ENCODE measurements at regions not wholly inside any gene's neighbourhood (a gene's known extent, or its start where the extent isn't known, plus 50 kb on each side); places are given as distances from the start of the nearest gene placed in this dataset.

GRCh38 chr1:245058882-245059281 lies 95.9 kb upstream of the KIF26B start:
- FAIRE-seq (no peak), DNase-seq (ENCODE audit: low read depth, low spot score) (no peak)
- Histone ChIP-seq H3K36me3 (ENCODE audit: control insufficient read depth in 2 of 2, extremely low read depth in 1 of 2, insufficient read depth in 2 of 2, low read length in 2 of 2) (no peaks in the 10 kb centered on the region), H3K79me2 (ENCODE audit: control insufficient read depth, insufficient read depth, low read length) (no peaks in the 10 kb centered on the region), H3K4me2 (ENCODE audit: insufficient read depth, low read length) (no peak overlapping the region), H4K20me1 (replicated peaks; ENCODE audit: control insufficient read depth, extremely low read depth, insufficient read depth, low read length) (no peaks in the 10 kb centered on the region), H3K9me1 (replicated peaks; ENCODE audit: control insufficient read depth, extremely low read depth, insufficient read depth, low read length) (no peaks in the 10 kb centered on the region), H3K9me3 (replicated peaks; ENCODE audit: control insufficient read depth, insufficient read depth, low read length) (no peaks in the 10 kb centered on the region), H3K9ac (replicated peaks; ENCODE audit: extremely low read depth, insufficient read depth, low read length) (no peak overlapping the region), H2AFZ (ENCODE audit: low read depth, low read length) (no peak overlapping the region), H3K4me3 (replicated peaks in 1 of 3; ENCODE audit: insufficient read depth in 1 of 3, low read depth in 1 of 3, low read length in 3 of 3) (no peak overlapping the region), H3K27ac (ENCODE audit: insufficient read depth, low read depth, low read length) (no peak overlapping the region), H3K4me1 (ENCODE audit: control insufficient read depth, extremely low read depth, insufficient read depth, low read length) (no peaks in the 10 kb centered on the region), H3K27me3 (ENCODE audit: control insufficient read depth in 2 of 2, insufficient read depth in 2 of 2, low read length in 2 of 2) (no peaks in the 10 kb centered on the region)
- dilution Hi-C loops (cut with MboI; ENCODE audit: extremely low pct_ligation_motif_present, low sequenced_read_pairs) (no loop called here), intact Hi-C loops (cut with micrococcal nuclease) (no loop called here)
- TF ChIP-seq, protein P1, sequence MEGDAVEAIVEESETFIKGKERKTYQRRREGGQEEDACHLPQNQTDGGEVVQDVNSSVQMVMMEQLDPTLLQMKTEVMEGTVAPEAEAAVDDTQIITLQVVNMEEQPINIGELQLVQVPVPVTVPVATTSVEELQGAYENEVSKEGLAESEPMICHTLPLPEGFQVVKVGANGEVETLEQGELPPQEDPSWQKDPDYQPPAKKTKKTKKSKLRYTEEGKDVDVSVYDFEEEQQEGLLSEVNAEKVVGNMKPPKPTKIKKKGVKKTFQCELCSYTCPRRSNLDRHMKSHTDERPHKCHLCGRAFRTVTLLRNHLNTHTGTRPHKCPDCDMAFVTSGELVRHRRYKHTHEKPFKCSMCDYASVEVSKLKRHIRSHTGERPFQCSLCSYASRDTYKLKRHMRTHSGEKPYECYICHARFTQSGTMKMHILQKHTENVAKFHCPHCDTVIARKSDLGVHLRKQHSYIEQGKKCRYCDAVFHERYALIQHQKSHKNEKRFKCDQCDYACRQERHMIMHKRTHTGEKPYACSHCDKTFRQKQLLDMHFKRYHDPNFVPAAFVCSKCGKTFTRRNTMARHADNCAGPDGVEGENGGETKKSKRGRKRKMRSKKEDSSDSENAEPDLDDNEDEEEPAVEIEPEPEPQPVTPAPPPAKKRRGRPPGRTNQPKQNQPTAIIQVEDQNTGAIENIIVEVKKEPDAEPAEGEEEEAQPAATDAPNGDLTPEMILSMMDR (IDR thresholded peaks at IDR 0.05; ENCODE audit: extremely low read depth in 1 of 2, insufficient read depth in 1 of 2, low read depth in 1 of 2, low read length in 2 of 2) = no peak
- TF ChIP-seq POLR2A (IDR thresholded peaks at IDR 0.05; ENCODE audit: low read depth, low read length) (no peak), EZH2 (IDR thresholded peaks at IDR 0.05; ENCODE audit: borderline replicate concordance, low read depth, low read length, severe bottlenecking) (no peak), MAX (IDR thresholded peaks at IDR 0.05; ENCODE audit: insufficient read depth, insufficient read length) (no peak), FOS (IDR thresholded peaks at IDR 0.05; ENCODE audit: borderline replicate concordance, insufficient read depth, low read length) (no peak), GATA2 (IDR thresholded peaks at IDR 0.05; ENCODE audit: insufficient read depth, insufficient read length, low read depth, low read length) (no peak), POLR2AphosphoS5 (IDR thresholded peaks at IDR 0.05; ENCODE audit: insufficient read depth, low read depth, low read length) (no peak), JUN (IDR thresholded peaks at IDR 0.05; ENCODE audit: borderline replicate concordance, insufficient read depth, insufficient read length, low read depth) (no peak), MYC (IDR thresholded peaks at IDR 0.05; ENCODE audit: low read depth, low read length) (no peak)
- ChIA-PET CTCF (no interaction called here), POLR2A (no interaction called here)
- BruUV-seq (replicated peaks) = no TSS peak
